ENCODE measurements at regions not wholly inside any gene's neighbourhood (a gene's known extent, or its start where the extent isn't known, plus 50 kb on each side); places are given as distances from the start of the nearest gene placed in this dataset.

- WGBS, result 90% methylated on average over 7 of the region's 7 CpGs
Measured at GRCh38 chr2:104430852-104431251, 423.1 kb upstream of the POU3F3 start.

GRCh38 chr2:104431701-104432121, 422.2 kb upstream of the POU3F3 start:
- 94% methylated on average over 7 of the region's 7 CpGs for WGBS
- no peaks in the 10 kb centered on the region for H3K27me3 ChIP-seq (ENCODE audit: control insufficient read depth in 2 of 2, insufficient read depth in 1 of 2, low read length in 1 of 2)
- no peaks in the 10 kb centered on the region for H3K36me3 ChIP-seq (ENCODE audit: control insufficient read depth in 2 of 2, insufficient read depth in 2 of 2, low read length in 1 of 2)
- H3K4me3 ChIP-seq (ENCODE audit: low read length in 2 of 2), result no peak overlapping the region
- no peak overlapping the region for H3K27ac ChIP-seq (ENCODE audit: low read depth in 1 of 2, low read length in 1 of 2)
- H3K4me1 ChIP-seq (ENCODE audit: control insufficient read depth in 2 of 2, insufficient read depth in 2 of 2, low read length in 2 of 2), result no peaks in the 10 kb centered on the region
- no peak for DNase-seq (ENCODE audit: low read depth in 6 of 9, low spot score in 9 of 9)
- no peaks in the 10 kb centered on the region for H3K9me3 ChIP-seq (ENCODE audit: control insufficient read depth in 2 of 2, insufficient read depth in 1 of 2, low read length in 1 of 2)

More at GRCh38 chr2:104430852-104431251, 423.1 kb upstream of the POU3F3 start:
- no peak overlapping the region for H3K27ac ChIP-seq (ENCODE audit: low read depth in 1 of 2, low read length in 1 of 2)
- no peaks in the 10 kb centered on the region for H3K36me3 ChIP-seq (ENCODE audit: control insufficient read depth in 2 of 2, insufficient read depth in 2 of 2, low read length in 1 of 2)
- no peaks in the 10 kb centered on the region for H3K9me3 ChIP-seq (ENCODE audit: control insufficient read depth in 2 of 2, insufficient read depth in 1 of 2, low read length in 1 of 2)
- no peak overlapping the region for H3K4me3 ChIP-seq (ENCODE audit: low read length in 2 of 2)
- no peak for DNase-seq (ENCODE audit: low read depth in 6 of 9, low spot score in 9 of 9)
- no peaks in the 10 kb centered on the region for H3K4me1 ChIP-seq (ENCODE audit: control insufficient read depth in 2 of 2, insufficient read depth in 2 of 2, low read length in 2 of 2)
- no peaks in the 10 kb centered on the region for H3K27me3 ChIP-seq (ENCODE audit: control insufficient read depth in 2 of 2, insufficient read depth in 1 of 2, low read length in 1 of 2)

GRCh38 chr2:104432401-104432800, 421.5 kb upstream of the POU3F3 start:
- DNase-seq (ENCODE audit: low read depth in 6 of 9, low spot score in 9 of 9), result no peak
- H3K4me1 ChIP-seq (ENCODE audit: control insufficient read depth in 2 of 2, insufficient read depth in 2 of 2, low read length in 2 of 2), result no peaks in the 10 kb centered on the region
- WGBS, result 95% methylated on average over 5 of the region's 5 CpGs

GRCh38 chr2:104432991-104433390, 420.9 kb upstream of the POU3F3 start:
- Histone ChIP-seq H3K27ac (ENCODE audit: low read depth in 1 of 2, low read length in 1 of 2) (no peak overlapping the region), H3K4me1 (ENCODE audit: control insufficient read depth in 2 of 2, insufficient read depth in 2 of 2, low read length in 2 of 2) (no peaks in the 10 kb centered on the region), H3K36me3 (ENCODE audit: control insufficient read depth in 2 of 2, insufficient read depth in 2 of 2, low read length in 1 of 2) (no peaks in the 10 kb centered on the region), H3K4me3 (ENCODE audit: low read length in 2 of 2) (no peak overlapping the region), H3K27me3 (ENCODE audit: control insufficient read depth in 2 of 2, insufficient read depth in 1 of 2, low read length in 1 of 2) (no peaks in the 10 kb centered on the region), H3K9me3 (ENCODE audit: control insufficient read depth in 2 of 2, insufficient read depth in 1 of 2, low read length in 1 of 2) (no peaks in the 10 kb centered on the region)
- no peak for DNase-seq (ENCODE audit: low read depth in 6 of 9, low spot score in 9 of 9)
- 95% methylated on average over 2 of the region's 2 CpGs for WGBS

More at GRCh38 chr2:104432401-104432800, 421.5 kb upstream of the POU3F3 start:
- Histone ChIP-seq H3K27ac (ENCODE audit: low read depth in 1 of 2, low read length in 1 of 2) (no peak overlapping the region), H3K36me3 (ENCODE audit: control insufficient read depth in 2 of 2, insufficient read depth in 2 of 2, low read length in 1 of 2) (no peaks in the 10 kb centered on the region), H3K4me3 (ENCODE audit: low read length in 2 of 2) (no peak overlapping the region), H3K27me3 (ENCODE audit: control insufficient read depth in 2 of 2, insufficient read depth in 1 of 2, low read length in 1 of 2) (no peaks in the 10 kb centered on the region), H3K9me3 (ENCODE audit: control insufficient read depth in 2 of 2, insufficient read depth in 1 of 2, low read length in 1 of 2) (no peaks in the 10 kb centered on the region)

GRCh38 chr2:104433657-104434056, 420.3 kb upstream of the POU3F3 start:
- 96% methylated on average over 3 of the region's 3 CpGs for WGBS
- no peaks in the 10 kb centered on the region for H3K36me3 ChIP-seq (ENCODE audit: control insufficient read depth in 2 of 2, insufficient read depth in 2 of 2, low read length in 1 of 2)

GRCh38 chr2:104434318-104434792, 419.6 kb upstream of the POU3F3 start:
- DNase-seq (ENCODE audit: low read depth in 6 of 9, low spot score in 9 of 9), result peak in 1 of 9 donors; percentile 8
- Histone ChIP-seq H3K4me1 (ENCODE audit: control insufficient read depth in 2 of 2, insufficient read depth in 2 of 2, low read length in 2 of 2) (no peaks in the 10 kb centered on the region), H3K27me3 (ENCODE audit: control insufficient read depth in 2 of 2, insufficient read depth in 1 of 2, low read length in 1 of 2) (no peaks in the 10 kb centered on the region), H3K36me3 (ENCODE audit: control insufficient read depth in 2 of 2, insufficient read depth in 2 of 2, low read length in 1 of 2) (no peaks in the 10 kb centered on the region), H3K27ac (ENCODE audit: low read depth in 1 of 2, low read length in 1 of 2) (no peak overlapping the region), H3K9me3 (ENCODE audit: control insufficient read depth in 2 of 2, insufficient read depth in 1 of 2, low read length in 1 of 2) (no peaks in the 10 kb centered on the region), H3K4me3 (ENCODE audit: low read length in 2 of 2) (no peak overlapping the region)
- 20% methylated on average over 13 of the region's 13 CpGs for WGBS

More at GRCh38 chr2:104433657-104434056, 420.3 kb upstream of the POU3F3 start:
- Histone ChIP-seq H3K27me3 (ENCODE audit: control insufficient read depth in 2 of 2, insufficient read depth in 1 of 2, low read length in 1 of 2) (no peaks in the 10 kb centered on the region), H3K27ac (ENCODE audit: low read depth in 1 of 2, low read length in 1 of 2) (no peak overlapping the region), H3K4me3 (ENCODE audit: low read length in 2 of 2) (no peak overlapping the region), H3K9me3 (ENCODE audit: control insufficient read depth in 2 of 2, insufficient read depth in 1 of 2, low read length in 1 of 2) (no peaks in the 10 kb centered on the region), H3K4me1 (ENCODE audit: control insufficient read depth in 2 of 2, insufficient read depth in 2 of 2, low read length in 2 of 2) (no peaks in the 10 kb centered on the region)
- no peak for DNase-seq (ENCODE audit: low read depth in 6 of 9, low spot score in 9 of 9)

- DNase-seq (ENCODE audit: low read depth in 6 of 9, low spot score in 9 of 9), result no peak
- WGBS, result 97% methylated on average over 3 of the region's 3 CpGs
- H3K4me3 ChIP-seq (ENCODE audit: low read length in 2 of 2), result no peak overlapping the region
Measured at GRCh38 chr2:104434966-104435365, 418.9 kb upstream of the POU3F3 start.

GRCh38 chr2:104438481-104438880, 415.4 kb upstream of the POU3F3 start:
- Histone ChIP-seq H3K9me3 (ENCODE audit: control insufficient read depth in 2 of 2, insufficient read depth in 1 of 2, low read length in 1 of 2) (no peaks in the 10 kb centered on the region), H3K4me1 (ENCODE audit: control insufficient read depth in 2 of 2, insufficient read depth in 2 of 2, low read length in 2 of 2) (peaks cover 0 to 3% of the 10 kb centered on the region in 2 donors), H3K4me3 (ENCODE audit: low read length in 2 of 2) (no peak overlapping the region), H3K36me3 (ENCODE audit: control insufficient read depth in 2 of 2, insufficient read depth in 2 of 2, low read length in 1 of 2) (no peaks in the 10 kb centered on the region), H3K27me3 (ENCODE audit: control insufficient read depth in 2 of 2, insufficient read depth in 1 of 2, low read length in 1 of 2) (no peaks in the 10 kb centered on the region), H3K27ac (ENCODE audit: low read depth in 1 of 2, low read length in 1 of 2) (no peak overlapping the region)
- DNase-seq (ENCODE audit: low read depth in 6 of 9, low spot score in 9 of 9), result no peak
- WGBS, result 96% methylated on average over 3 of the region's 3 CpGs

More at GRCh38 chr2:104434966-104435365, 418.9 kb upstream of the POU3F3 start:
- H3K4me1 ChIP-seq (ENCODE audit: control insufficient read depth in 2 of 2, insufficient read depth in 2 of 2, low read length in 2 of 2), result no peaks in the 10 kb centered on the region
- H3K36me3 ChIP-seq (ENCODE audit: control insufficient read depth in 2 of 2, insufficient read depth in 2 of 2, low read length in 1 of 2), result no peaks in the 10 kb centered on the region
- no peaks in the 10 kb centered on the region for H3K27me3 ChIP-seq (ENCODE audit: control insufficient read depth in 2 of 2, insufficient read depth in 1 of 2, low read length in 1 of 2)
- H3K27ac ChIP-seq (ENCODE audit: low read depth in 1 of 2, low read length in 1 of 2), result no peak overlapping the region
- H3K9me3 ChIP-seq (ENCODE audit: control insufficient read depth in 2 of 2, insufficient read depth in 1 of 2, low read length in 1 of 2), result no peaks in the 10 kb centered on the region

GRCh38 chr2:104443145-104443544, 410.8 kb upstream of the POU3F3 start:
- H3K4me1 ChIP-seq (ENCODE audit: control insufficient read depth in 2 of 2, insufficient read depth in 2 of 2, low read length in 2 of 2), result peaks cover 0 to 3% of the 10 kb centered on the region in 2 donors
- no peaks in the 10 kb centered on the region for H3K27me3 ChIP-seq (ENCODE audit: control insufficient read depth in 2 of 2, insufficient read depth in 1 of 2, low read length in 1 of 2)
- peak in 2 of 9 donors; percentile 3 to 7 for DNase-seq (ENCODE audit: low read depth in 6 of 9, low spot score in 9 of 9)
- no peak overlapping the region for H3K27ac ChIP-seq (ENCODE audit: low read depth in 1 of 2, low read length in 1 of 2)
- H3K9me3 ChIP-seq (ENCODE audit: control insufficient read depth in 2 of 2, insufficient read depth in 1 of 2, low read length in 1 of 2), result no peaks in the 10 kb centered on the region
- H3K4me3 ChIP-seq (ENCODE audit: low read length in 2 of 2), result no peak overlapping the region
- WGBS, result 9% methylated on average over 5 of the region's 5 CpGs
- no peaks in the 10 kb centered on the region for H3K36me3 ChIP-seq (ENCODE audit: control insufficient read depth in 2 of 2, insufficient read depth in 2 of 2, low read length in 1 of 2)
